IPS DF 19.7 (cell line): ENCODE measurements at regions not wholly inside any gene's neighbourhood (a gene's known extent, or its start where the extent isn't known, plus 50 kb on each side); places are given as distances from the start of the nearest gene placed in this dataset.
"Not testable (repeated sequence)": the region's sequence is repeated elsewhere in the genome, so short reads cannot be mapped to it uniquely, and the experiment has no call there.

Source experiments
- DNase-seq: peaks from one replicate; pipeline ENCODE4 v3.0.0-alpha.2; 2013; ENCODE audit warnings: low read depth, low spot score

GRCh38 chr5:143634689-143635088, 177.3 kb upstream of the HMHB1 start:
- no peak for DNase-seq

GRCh38 chr5:143629871-143630659, 181.9 kb upstream of the HMHB1 start:
- no peak for DNase-seq

DNA sequence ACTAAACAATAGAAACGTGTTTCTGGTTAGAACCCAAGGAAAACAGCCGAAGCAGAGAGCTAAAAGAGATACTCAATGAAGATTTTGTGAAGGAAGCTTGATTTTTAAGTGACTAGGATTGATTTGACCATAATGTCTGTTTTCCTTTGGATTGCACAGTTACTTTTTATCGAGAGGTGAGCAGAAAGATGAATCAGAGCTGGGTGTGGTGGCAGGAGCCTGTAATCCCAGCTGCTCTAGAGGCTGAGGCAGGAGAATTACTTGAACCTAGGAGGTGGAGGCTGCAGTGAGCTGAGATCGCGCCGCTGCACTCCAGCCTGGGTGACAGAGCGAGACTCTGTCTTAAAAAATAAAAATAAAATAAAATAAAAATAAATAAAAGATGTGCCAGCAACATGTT, 186.9 kb upstream of the HMHB1 start:
- DNase-seq = not testable (repeated sequence)

DNA sequence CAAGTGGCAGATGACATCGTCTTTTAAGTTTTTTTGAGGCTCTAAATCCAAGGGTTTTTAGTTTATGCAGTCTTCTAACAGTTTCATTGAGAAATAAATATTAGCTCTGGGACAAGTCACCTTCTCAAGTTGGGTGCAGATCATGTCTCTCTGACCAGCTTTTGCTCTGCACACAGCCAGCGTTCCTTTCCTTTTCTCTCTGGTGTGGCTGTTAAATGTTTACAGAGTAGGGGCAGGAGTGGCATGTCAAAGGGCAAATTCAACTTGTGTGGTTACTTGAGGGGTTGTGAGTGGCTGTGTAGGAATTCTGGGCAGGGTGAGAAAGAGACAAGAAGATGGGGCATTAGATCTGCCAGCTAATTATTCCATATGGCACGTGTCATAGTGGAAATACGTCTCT, 187.5 kb upstream of the HMHB1 start:
- no peak for DNase-seq

GRCh38 chr5:143619040-143619439, 192.9 kb upstream of the HMHB1 start:
- DNase-seq = no peak

GRCh38 chr5:143618141-143618540, 193.8 kb upstream of the HMHB1 start:
- DNase-seq = no peak

- no peak for DNase-seq
These were observed 197.1 kb upstream of the HMHB1 start for GRCh38 chr5:143614831-143615230.

- DNase-seq = no peak
These were observed 198.6 kb upstream of the HMHB1 start for GRCh38 chr5:143613329-143613728.

- no peak for DNase-seq
These were observed 201.0 kb upstream of the HMHB1 start for GRCh38 chr5:143610946-143611345.

GRCh38 chr5:143606043-143606752, 202.7 kb upstream of the NR3C1 start:
- no peak for DNase-seq

DNA sequence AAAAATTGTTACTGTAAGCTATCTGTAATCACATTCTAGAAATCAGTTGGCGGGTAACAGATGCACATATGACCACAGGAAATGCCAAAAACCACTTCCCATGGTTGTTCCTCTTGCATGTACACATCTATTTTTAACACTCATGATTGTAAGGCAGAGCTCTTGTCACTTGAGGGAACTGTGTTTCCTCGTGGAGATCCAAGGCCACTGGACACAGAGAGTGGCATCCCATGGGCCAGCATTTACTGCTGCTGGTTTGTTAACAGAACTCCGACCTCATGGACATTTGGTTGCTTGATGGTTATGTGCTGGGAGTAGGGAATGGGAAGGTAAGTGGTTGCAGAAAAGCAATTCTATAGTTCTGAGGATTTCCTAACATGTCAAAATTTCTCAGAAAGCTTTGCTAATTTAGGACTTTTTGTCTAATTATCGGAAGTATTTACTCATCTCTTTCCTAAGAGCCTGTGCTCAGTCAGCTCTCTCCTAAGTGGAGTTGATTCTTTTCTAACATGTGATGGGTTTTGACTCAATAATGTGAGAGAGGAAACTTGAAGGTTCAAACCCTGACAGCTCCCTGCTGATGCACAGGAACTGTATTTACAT, 202.0 kb upstream of the NR3C1 start:
- no peak for DNase-seq

DNA sequence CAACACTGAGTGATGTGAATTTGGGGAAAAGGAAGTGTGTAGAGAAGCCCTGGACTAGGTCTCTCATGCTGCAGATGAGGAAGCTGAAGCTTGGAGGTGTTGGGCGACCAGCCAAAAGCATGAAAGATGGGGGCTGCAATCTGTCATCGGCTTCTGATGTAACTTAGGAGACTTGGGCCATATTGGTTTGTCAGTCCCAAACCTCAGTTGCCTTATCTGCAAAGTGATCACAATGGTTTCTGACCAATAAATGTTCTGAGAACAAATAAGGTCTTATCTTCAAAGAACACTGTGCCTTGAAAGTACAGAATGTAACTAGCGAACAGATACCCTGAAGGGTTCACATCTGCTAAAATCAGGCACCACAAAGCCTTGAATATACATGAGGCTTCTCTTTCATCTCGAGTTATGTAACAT, 198.4 kb upstream of the NR3C1 start:
- DNase-seq = no peak

DNA sequence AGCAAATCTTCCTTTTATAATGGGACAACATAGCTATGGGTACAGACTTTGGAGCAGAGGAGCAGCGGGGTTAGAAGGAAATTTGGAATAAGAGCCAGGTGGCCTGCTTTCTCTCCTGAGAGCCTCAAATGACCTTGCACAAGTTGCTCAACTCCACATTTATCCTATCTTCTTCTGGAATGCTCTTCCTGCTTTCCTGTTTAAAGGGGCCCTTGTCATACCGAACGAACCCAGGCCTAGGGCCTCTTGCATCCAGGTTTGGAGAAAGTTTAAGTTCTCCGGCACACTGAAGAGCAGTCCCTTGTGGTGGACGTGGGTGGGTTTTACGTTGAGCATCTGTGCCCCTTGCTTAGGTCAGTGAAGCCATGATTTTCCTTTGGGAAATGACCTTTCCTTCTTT, 197.9 kb upstream of the NR3C1 start:
- DNase-seq = no peak

DNA sequence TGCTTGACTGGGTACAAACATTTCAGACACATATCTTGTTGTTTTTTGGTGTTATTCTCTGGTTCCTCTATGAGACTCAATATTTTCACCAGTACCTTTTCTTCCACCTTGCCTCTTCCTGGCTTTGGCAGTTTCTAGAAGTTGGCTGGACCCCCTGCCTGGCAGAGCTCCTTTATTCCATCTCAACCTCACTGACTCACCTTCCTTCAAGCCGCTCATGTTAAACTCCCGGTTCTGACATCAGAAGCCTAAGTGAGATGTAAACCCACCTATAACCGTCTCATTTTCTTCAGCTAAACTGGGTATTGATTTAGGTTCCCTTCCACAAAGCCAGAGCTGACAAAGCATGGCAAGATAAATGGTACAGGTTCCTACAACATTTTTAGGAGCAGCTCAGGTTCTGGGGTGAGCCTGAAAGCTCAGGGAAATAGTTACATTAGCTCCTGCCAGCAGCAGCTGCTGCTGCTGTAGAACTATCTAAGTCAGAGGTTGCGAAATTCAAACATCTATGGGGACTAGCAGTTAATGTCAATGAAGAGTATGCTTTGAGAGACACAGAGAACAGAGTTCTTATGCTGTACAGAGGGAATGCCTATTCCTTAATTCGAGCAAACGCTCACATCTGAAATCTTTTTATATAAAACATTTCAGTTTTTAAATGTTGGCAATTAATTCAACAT, 197.1 kb upstream of the NR3C1 start:
- no peak for DNase-seq

DNA sequence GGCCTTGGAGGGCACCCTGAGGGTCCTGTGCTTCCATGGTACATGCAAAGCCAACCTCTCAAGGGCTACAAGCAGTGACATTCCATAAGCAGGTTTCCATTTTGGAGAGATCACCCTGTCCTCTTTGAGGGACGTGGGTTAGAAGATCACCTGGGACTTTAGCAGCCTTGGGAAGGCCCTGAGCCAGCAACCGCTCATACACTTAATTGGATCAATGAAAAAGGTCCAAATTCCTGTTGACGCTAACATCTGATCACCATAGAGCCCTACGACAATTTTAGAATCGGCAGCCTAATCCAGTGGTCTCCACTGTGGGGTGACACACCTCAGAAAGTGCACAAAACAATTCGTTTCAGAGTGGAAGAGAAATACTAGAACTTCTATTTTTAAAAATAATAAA, 196.0 kb upstream of the NR3C1 start:
- DNase-seq = no peak

- DNase-seq = no peak
These were observed 193.3 kb upstream of the NR3C1 start for GRCh38 chr5:143596824-143597223.

GRCh38 chr5:143594902-143595818, 191.7 kb upstream of the NR3C1 start:
- DNase-seq = no peak

DNA sequence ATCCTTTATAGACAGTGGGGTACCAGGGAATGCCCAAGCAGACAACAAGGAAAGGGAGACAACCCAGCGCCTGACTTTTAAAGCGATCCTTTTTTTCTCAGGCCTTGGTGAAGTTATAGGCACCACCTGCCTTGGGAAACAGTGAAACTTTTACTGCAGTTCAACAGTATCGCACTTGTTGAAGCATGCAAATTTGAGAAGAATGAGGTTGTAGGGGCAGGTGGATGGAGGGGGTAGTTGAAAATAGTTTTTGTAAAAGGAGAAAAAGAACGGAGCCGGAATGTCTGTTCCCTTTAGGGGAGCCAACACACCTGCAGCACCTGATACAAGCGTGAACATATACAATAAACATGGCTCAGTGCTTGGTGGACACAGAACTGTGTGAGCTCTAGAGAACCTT, 190.2 kb upstream of the NR3C1 start:
- no peak for DNase-seq

- DNase-seq = no peak
These were observed 189.2 kb upstream of the NR3C1 start for GRCh38 chr5:143592648-143593047.

DNA sequence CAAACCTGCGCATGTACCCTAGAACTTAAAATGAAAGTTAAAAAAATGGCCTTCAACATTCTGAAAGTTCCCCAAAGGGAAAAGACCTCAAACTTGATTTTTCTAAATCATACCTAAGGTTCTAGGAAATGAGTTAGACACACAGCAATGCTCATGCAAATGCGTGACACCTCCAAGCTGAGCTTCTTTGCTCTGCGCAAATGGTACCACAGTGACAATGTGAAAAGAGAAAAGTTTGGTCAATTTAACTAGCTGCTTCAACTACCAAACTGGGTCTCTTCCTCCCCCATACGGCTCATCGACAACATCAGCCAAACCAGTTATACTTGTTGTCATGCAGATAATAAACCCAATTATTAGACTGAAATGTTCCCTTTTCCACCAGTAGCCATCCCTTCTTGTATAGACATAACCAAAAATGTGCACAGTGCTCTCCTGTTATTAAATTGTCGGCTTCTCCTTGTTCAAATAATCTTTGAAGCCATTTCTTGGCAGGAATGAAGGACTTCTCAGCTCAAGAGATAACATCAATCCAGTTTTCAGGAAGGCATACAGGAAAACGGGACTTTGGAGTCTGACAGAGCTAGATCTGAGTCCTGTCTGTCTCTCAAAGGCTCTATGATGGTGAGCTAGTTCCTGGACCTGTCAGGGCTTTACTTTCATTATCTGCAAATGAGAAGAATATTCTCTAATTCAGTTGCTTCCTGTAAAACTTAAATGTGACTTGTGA, 185.6 kb upstream of the NR3C1 start:
- DNase-seq = no peak
